ENCODE measurements at regions not wholly inside any gene's neighbourhood (a gene's known extent, or its start where the extent isn't known, plus 50 kb on each side); places are given as distances from the start of the nearest gene placed in this dataset.

- H3K36me3 ChIP-seq, result no peaks in the 10 kb centered on the region
- peaks cover 7% of the 10 kb centered on the region for H3K4me1 ChIP-seq (ENCODE audit: low read depth)
- H3K27ac ChIP-seq, result no peak overlapping the region
- DNase-seq (ENCODE audit: low read depth in 1 of 2, low spot score in 1 of 2), result no peak
- no peak for TF ChIP-seq CTCF (IDR thresholded peaks at IDR 0.05; ENCODE audit: low read depth, low read length)
- H3K9me3 ChIP-seq (ENCODE audit: low read depth), result no peaks in the 10 kb centered on the region
- no peaks in the 10 kb centered on the region for H3K27me3 ChIP-seq
- H3K4me3 ChIP-seq, result no peak overlapping the region
These were observed 235.9 kb upstream of the GMDS start for GRCh38 chr6:2481307-2481706.

- TF ChIP-seq CTCF (IDR thresholded peaks at IDR 0.05; ENCODE audit: low read depth, low read length), result no peak
- Histone ChIP-seq H3K27me3 (no peaks in the 10 kb centered on the region), H3K9me3 (ENCODE audit: low read depth) (no peaks in the 10 kb centered on the region), H3K27ac (no peak overlapping the region), H3K4me3 (no peak overlapping the region), H3K4me1 (ENCODE audit: low read depth) (peaks cover 7% of the 10 kb centered on the region), H3K36me3 (no peaks in the 10 kb centered on the region)
- peak in 1 of 2 donors; percentile 85 for DNase-seq (ENCODE audit: low read depth in 1 of 2, low spot score in 1 of 2)
These were observed 235.0 kb upstream of the GMDS start for GRCh38 chr6:2480267-2480966.

GRCh38 chr6:2478200-2478599 lies 232.8 kb upstream of the GMDS start:
- DNase-seq (ENCODE audit: low read depth in 1 of 2, low spot score in 1 of 2), result peak; percentile 37 to 80
- H3K27ac ChIP-seq, result peak overlapping the region; percentile 21
- TF ChIP-seq CTCF (IDR thresholded peaks at IDR 0.05; ENCODE audit: low read depth, low read length), result no peak

GRCh38 chr6:2477666-2478065 lies 232.3 kb upstream of the GMDS start:
- no peak for TF ChIP-seq CTCF (IDR thresholded peaks at IDR 0.05; ENCODE audit: low read depth, low read length)
- no peak overlapping the region for H3K27ac ChIP-seq

More at GRCh38 chr6:2478200-2478599, 232.8 kb upstream of the GMDS start:
- Histone ChIP-seq H3K9me3 (ENCODE audit: low read depth) (no peaks in the 10 kb centered on the region), H3K4me1 (ENCODE audit: low read depth) (peaks cover 7% of the 10 kb centered on the region), H3K27me3 (no peaks in the 10 kb centered on the region), H3K36me3 (no peaks in the 10 kb centered on the region), H3K4me3 (no peak overlapping the region)

GRCh38 chr6:2477250-2477649 lies 231.8 kb upstream of the GMDS start:
- no peak for DNase-seq (ENCODE audit: low read depth in 1 of 2, low spot score in 1 of 2)
- no peaks in the 10 kb centered on the region for H3K27me3 ChIP-seq
- no peaks in the 10 kb centered on the region for H3K9me3 ChIP-seq (ENCODE audit: low read depth)
- no peak for TF ChIP-seq CTCF (IDR thresholded peaks at IDR 0.05; ENCODE audit: low read depth, low read length)
- H3K4me3 ChIP-seq, result no peak overlapping the region
- H3K36me3 ChIP-seq, result no peaks in the 10 kb centered on the region
- peaks cover 7% of the 10 kb centered on the region for H3K4me1 ChIP-seq (ENCODE audit: low read depth)
- H3K27ac ChIP-seq, result no peak overlapping the region

More at GRCh38 chr6:2477666-2478065, 232.3 kb upstream of the GMDS start:
- Histone ChIP-seq H3K27me3 (no peaks in the 10 kb centered on the region), H3K36me3 (no peaks in the 10 kb centered on the region), H3K4me1 (ENCODE audit: low read depth) (peaks cover 7% of the 10 kb centered on the region), H3K4me3 (no peak overlapping the region), H3K9me3 (ENCODE audit: low read depth) (no peaks in the 10 kb centered on the region)
- no peak for DNase-seq (ENCODE audit: low read depth in 1 of 2, low spot score in 1 of 2)

All from cardiac muscle cell (in vitro differentiated cells and primary cell).